Mesodermal cell (in vitro differentiated cells): ENCODE measurements at regions not wholly inside any gene's neighbourhood (a gene's known extent, or its start where the extent isn't known, plus 50 kb on each side); places are given as distances from the start of the nearest gene placed in this dataset.
A peak's percentile ranks its signal among the peaks of the same experiment; 100 is the strongest.
"Not testable (repeated sequence)": the region's sequence is repeated elsewhere in the genome, so short reads cannot be mapped to it uniquely, and the experiment has no call there.

ENCODE experiments used
- H3K27ac ChIP-seq: 2 replicates; pipeline ENCODE4 v1.7.0; 2013; ENCODE audit warnings: mild to moderate bottlenecking, low read depth, low read length, moderate library complexity; ENCODE audit not compliant: severe bottlenecking
- H3K36me3 ChIP-seq: 2 replicates; pipeline ENCODE4 v1.7.1; 2013; ENCODE audit warnings: mild to moderate bottlenecking, low read length, moderate library complexity; ENCODE audit not compliant: control insufficient read depth, insufficient read depth
- H3K4me1 ChIP-seq: one replicate; pipeline ENCODE4 v1.7.1; 2013; ENCODE audit warnings: mild to moderate bottlenecking, low read length; ENCODE audit not compliant: insufficient read depth, control insufficient read depth, poor library complexity, severe bottlenecking
- H3K4me3 ChIP-seq: 2 replicates; pipeline ENCODE4 v1.7.0; 2013; ENCODE audit warnings: low read length, control low read depth, mild to moderate bottlenecking; ENCODE audit not compliant: insufficient read depth, poor library complexity, severe bottlenecking; ENCODE audit errors: extremely low read depth
- H3K9me3 ChIP-seq: 2 replicates; pipeline ENCODE4 v1.7.1; 2013; ENCODE audit warnings: mild to moderate bottlenecking, low read length, moderate library complexity; ENCODE audit not compliant: control insufficient read depth
- WGBS, 2 experiments: methylation state at CpG; one replicate each; pipeline ENCODE4 v1.1.5; 2013; ENCODE audit warnings: missing lambda C conversion rate in 2 of 2; ENCODE audit not compliant: insufficient coverage in 2 of 2; 5-methylcytosine and 5-hydroxymethylcytosine counted together

GRCh38 chr16:29286161-29286560, 120.3 kb downstream of the NPIPB11 start:
- H3K4me3 ChIP-seq, H3K9me3 ChIP-seq, H3K36me3 ChIP-seq, H3K27ac ChIP-seq: not testable (repeated sequence)
- WGBS, 2 experiments, result 93 to 96% methylated on average over 14 of the region's 15 CpGs
- H3K4me1 ChIP-seq, result peaks cover 22% of the 10 kb centered on the region

- H3K4me3 ChIP-seq, H3K9me3 ChIP-seq, H3K36me3 ChIP-seq: not testable (repeated sequence)
- 34 to 46% methylated on average over 7 to 11 of the region's 32 CpGs for WGBS, 2 experiments
- Histone ChIP-seq H3K27ac (peak overlapping the region; percentile 81), H3K4me1 (peaks cover 18% of the 10 kb centered on the region)
These were observed 121.2 kb downstream of the NPIPB11 start for GRCh38 chr16:29285151-29285885.

DNA sequence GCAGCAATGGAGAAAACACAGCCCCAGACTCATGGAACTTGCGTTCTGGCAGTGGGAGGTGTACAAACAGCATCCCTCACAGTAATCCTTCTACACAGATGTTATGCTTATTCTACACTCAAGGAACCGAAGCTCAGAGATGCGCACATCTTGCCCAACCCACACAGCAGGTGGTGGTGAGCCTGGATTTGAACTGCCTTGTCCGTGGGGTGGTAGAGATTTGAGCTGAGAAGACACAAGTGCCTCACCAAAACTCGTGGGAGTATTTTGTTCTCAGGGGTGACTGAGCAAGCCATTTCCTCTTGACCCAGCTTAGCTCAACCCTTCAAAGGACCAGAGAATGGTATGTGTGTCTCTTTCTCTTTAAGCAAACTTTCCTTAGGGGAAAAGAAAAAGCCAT, 121.8 kb downstream of the NPIPB11 start:
- H3K36me3 ChIP-seq, H3K9me3 ChIP-seq, H3K4me3 ChIP-seq: not testable (repeated sequence)
- no CpG with 5 or more reads among the region's 5 CpGs for WGBS, 2 experiments
- peak overlapping the region; percentile 81 for H3K27ac ChIP-seq
- peaks cover 16% of the 10 kb centered on the region for H3K4me1 ChIP-seq

- not testable (repeated sequence) for H3K36me3 ChIP-seq, H3K9me3 ChIP-seq, H3K4me3 ChIP-seq, H3K27ac ChIP-seq
- peaks cover 16% of the 10 kb centered on the region for H3K4me1 ChIP-seq
- WGBS, 2 experiments, result 50% methylated on average over 1 of the region's 4 CpGs; no CpG with 5 or more reads in 1 of the 2 experiments
These were observed 122.4 kb downstream of the NPIPB11 start for GRCh38 chr16:29284159-29284558.

DNA sequence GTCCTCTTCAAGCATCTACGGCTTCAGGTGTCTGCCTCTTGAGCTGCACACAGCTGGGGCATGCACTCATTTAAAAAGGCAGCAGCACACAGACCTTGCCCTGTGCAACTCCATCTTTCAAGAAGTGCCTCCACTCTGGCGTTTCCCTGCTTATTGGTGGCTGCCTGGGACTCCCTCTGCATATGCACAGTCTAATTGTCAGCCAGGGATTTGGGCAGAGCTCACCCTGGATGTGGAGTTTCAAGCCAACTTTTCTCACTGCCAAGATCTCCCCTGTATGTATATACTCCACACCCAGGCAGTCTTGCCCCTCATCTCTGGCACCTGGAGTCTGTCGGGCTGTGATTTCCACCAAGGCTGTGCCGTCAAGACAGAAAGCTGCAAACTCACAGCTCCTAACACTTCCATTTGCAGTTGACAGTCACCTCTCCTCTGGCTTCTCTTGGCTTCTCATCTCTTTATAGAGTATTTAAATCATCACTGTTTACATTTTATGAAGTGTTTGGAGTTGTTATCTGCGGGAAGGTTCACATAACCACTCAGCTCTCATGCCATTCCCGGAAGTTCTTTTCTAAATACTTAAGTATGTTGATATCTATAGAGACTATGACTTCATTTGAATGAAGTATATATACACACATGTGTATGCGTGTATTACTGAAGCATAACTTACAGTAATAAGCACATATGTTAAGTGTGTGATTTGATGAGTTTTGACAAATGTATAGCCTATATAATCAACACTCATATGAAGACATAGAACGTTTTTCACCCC, 128.2 kb downstream of the NPIPB11 start:
- H3K27ac ChIP-seq, H3K4me1 ChIP-seq, H3K4me3 ChIP-seq, H3K9me3 ChIP-seq, H3K36me3 ChIP-seq: not testable (repeated sequence)
- WGBS, 2 experiments, result no CpG with 5 or more reads among the region's 8 CpGs

DNA sequence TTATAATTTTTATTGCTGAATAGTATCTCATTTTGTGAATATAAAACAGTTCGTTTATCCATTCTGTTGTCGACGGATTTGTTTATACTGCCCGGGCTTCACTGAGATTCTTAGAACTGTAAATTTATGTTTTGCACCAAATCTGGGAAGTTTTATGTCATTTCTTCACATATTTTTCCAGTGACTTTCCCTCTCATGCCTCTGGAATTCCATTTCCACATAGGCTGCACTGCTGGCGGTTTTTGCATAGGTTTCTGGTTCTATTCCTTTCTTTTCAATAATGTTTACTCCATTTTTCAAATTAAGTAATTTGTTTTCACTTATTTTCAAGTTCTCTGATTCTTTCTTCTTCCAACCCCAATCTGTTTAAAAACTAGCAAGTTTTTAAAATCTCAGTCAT, 130.1 kb downstream of the NPIPB11 start:
- H3K27ac ChIP-seq, H3K36me3 ChIP-seq, H3K9me3 ChIP-seq, H3K4me3 ChIP-seq, H3K4me1 ChIP-seq: not testable (repeated sequence)
- 100% methylated on average over 1 of the region's 5 CpGs; no CpG with 5 or more reads in 1 of the 2 experiments for WGBS, 2 experiments

GRCh38 chr16:29274055-29275035, 132.2 kb downstream of the NPIPB11 start:
- H3K4me1 ChIP-seq, result peaks cover 15% of the 10 kb centered on the region
- H3K4me3 ChIP-seq, H3K9me3 ChIP-seq, H3K36me3 ChIP-seq, H3K27ac ChIP-seq: not testable (repeated sequence)
- WGBS, 2 experiments, result 88 to 91% methylated on average over 6 of the region's 12 CpGs

GRCh38 chr16:29273298-29274054, 133.0 kb downstream of the NPIPB11 start:
- not testable (repeated sequence) for H3K4me3 ChIP-seq, H3K27ac ChIP-seq, H3K9me3 ChIP-seq, H3K36me3 ChIP-seq
- H3K4me1 ChIP-seq, result peaks cover 15% of the 10 kb centered on the region
- 93 to 94% methylated on average over 5 to 6 of the region's 9 CpGs for WGBS, 2 experiments

- H3K36me3 ChIP-seq, H3K9me3 ChIP-seq, H3K4me3 ChIP-seq: not testable (repeated sequence)
- H3K27ac ChIP-seq, result peak overlapping the region; percentile 76
- 77 to 93% methylated on average over 3 to 8 of the region's 19 CpGs for WGBS, 2 experiments
- H3K4me1 ChIP-seq, result peaks cover 15% of the 10 kb centered on the region
These were observed 134.5 kb downstream of the NPIPB11 start for GRCh38 chr16:29271721-29272675.
